A673 (cell line): ENCODE measurements at regions not wholly inside any gene's neighbourhood (a gene's known extent, or its start where the extent isn't known, plus 50 kb on each side); places are given as distances from the start of the nearest gene placed in this dataset.

Experiments used
- EZH2 ChIP-seq: fragments of 200-600 bp; sonication (generic); IDR thresholded peaks from 2 replicates; pipeline ENCODE4 v1.6.1; 2017; ENCODE audit warnings: borderline replicate concordance, low read depth, mild to moderate bottlenecking, mixed read lengths, antibody characterized with exemption, low read length; ENCODE audit not compliant: poor library complexity, severe bottlenecking
- TF ChIP-seq, protein P1 (sequence below): fragments of 300-800, 200-600 bp; sonication (generic); conservative IDR thresholded peaks from 2 replicates; pipeline ENCODE4 v1.5.1; 2017; ENCODE audit warnings: low read depth, mild to moderate bottlenecking, antibody characterized with exemption, low read length, moderate library complexity, mixed read lengths

DNA sequence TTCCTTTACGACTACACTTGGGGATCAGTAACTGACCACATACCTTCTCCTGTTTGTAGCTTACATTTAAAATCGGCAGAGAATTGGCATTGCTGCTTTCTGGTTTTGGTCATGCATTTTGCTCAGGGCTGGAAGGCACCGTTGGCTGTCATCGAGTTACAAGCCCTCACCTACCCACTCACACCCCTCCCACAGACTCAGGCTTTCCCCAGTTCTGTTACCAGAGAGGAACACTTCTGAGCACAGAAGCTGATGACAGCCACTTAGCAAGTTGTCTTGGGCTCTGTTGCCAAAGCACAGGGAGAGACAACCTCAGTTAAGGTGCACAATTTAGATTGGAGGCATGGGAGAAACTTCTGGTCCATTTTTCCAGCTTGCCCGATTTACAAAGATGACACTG lies 204.8 kb upstream of the TOPAZ1 start:
- TF ChIP-seq, protein P1, sequence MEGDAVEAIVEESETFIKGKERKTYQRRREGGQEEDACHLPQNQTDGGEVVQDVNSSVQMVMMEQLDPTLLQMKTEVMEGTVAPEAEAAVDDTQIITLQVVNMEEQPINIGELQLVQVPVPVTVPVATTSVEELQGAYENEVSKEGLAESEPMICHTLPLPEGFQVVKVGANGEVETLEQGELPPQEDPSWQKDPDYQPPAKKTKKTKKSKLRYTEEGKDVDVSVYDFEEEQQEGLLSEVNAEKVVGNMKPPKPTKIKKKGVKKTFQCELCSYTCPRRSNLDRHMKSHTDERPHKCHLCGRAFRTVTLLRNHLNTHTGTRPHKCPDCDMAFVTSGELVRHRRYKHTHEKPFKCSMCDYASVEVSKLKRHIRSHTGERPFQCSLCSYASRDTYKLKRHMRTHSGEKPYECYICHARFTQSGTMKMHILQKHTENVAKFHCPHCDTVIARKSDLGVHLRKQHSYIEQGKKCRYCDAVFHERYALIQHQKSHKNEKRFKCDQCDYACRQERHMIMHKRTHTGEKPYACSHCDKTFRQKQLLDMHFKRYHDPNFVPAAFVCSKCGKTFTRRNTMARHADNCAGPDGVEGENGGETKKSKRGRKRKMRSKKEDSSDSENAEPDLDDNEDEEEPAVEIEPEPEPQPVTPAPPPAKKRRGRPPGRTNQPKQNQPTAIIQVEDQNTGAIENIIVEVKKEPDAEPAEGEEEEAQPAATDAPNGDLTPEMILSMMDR = no peak
- no peak for TF ChIP-seq EZH2
